ENCODE measurements at regions not wholly inside any gene's neighbourhood (a gene's known extent, or its start where the extent isn't known, plus 50 kb on each side); places are given as distances from the start of the nearest gene placed in this dataset.

DNA sequence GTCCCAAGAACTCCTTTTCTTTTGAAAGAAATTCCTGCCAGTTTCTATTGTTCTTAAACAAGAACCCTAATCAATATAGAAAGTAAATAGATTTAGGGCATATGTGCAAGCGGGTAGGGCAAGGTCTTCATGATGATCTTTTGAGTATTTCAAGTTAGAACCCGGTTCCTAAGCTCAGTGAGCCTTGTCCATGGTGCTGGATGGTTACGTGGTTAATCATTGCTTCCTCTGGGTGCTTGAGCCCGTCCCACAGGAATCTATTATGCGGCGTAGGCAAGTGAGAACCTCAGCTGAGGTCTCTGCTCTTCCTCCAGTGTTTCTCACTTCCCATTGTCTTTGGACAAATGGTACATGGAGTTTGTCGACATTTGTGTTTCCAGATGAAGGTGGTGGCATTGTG lies 580.8 kb upstream of the EEF2KMT start:
- Histone ChIP-seq H3K36me3 (ENCODE audit: control insufficient read depth, insufficient read depth, low read length) (no peaks in the 10 kb centered on the region), H3K4me3 (ENCODE audit: low read depth, low read length) (no peak overlapping the region), H3K27me3 (ENCODE audit: control insufficient read depth, insufficient read depth, low read length) (no peaks in the 10 kb centered on the region)
- no peak for TF ChIP-seq CTCF (IDR thresholded peaks at IDR 0.05; ENCODE audit: insufficient read depth, low read depth, low read length)
- ChIA-PET POLR2A (no interaction called here), CTCF (no interaction called here)
- no peak for DNase-seq (ENCODE audit: low read depth)

DNA sequence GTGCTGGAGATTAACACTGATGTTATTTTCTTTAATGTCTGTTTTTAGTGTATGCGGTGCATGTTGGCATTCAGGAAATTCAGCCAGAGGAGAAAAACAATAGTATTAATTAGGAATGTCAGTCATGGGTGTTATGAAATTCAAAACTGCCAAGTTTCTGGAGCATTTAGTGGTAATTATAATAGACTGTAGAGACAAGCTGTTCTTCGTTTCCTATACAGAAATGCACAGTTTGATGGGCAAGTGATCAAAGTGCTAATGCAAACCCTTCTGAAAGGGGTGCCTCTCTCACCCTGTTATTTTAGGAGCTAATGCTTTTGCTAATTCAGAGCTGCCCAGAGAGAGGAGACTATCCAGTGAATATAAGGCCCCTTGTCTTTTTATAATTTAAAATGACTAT lies 573.8 kb upstream of the EEF2KMT start:
- no peak for TF ChIP-seq CTCF (IDR thresholded peaks at IDR 0.05; ENCODE audit: insufficient read depth, low read depth, low read length)
- Histone ChIP-seq H3K27me3 (ENCODE audit: control insufficient read depth, insufficient read depth, low read length) (no peaks in the 10 kb centered on the region), H3K36me3 (ENCODE audit: control insufficient read depth, insufficient read depth, low read length) (no peaks in the 10 kb centered on the region), H3K4me3 (ENCODE audit: low read depth, low read length) (no peak overlapping the region)
- DNase-seq (ENCODE audit: low read depth) = no peak
- ChIA-PET CTCF (no interaction called here), POLR2A (no interaction called here)

DNA sequence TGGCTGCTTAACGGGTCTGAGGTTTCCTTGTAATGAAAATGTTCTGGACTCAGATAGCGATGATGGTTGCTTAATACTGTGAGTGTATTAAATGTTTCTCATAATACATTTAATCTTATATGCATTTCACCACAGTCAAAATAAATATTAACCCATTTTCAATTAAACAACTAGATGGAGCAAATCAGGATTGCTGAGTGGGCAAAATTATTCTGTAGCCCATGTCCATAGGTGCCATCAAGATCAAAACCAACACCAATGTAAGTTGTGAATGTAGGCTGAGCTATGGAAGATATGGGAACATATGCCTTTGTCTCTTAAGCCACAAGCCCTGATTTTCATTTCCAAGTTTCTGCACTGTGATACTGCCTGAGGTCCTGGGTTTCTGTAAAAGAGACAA lies 572.6 kb upstream of the EEF2KMT start:
- no peak for DNase-seq (ENCODE audit: low read depth)
- Histone ChIP-seq H3K4me3 (ENCODE audit: low read depth, low read length) (no peak overlapping the region), H3K27me3 (ENCODE audit: control insufficient read depth, insufficient read depth, low read length) (no peaks in the 10 kb centered on the region), H3K36me3 (ENCODE audit: control insufficient read depth, insufficient read depth, low read length) (no peaks in the 10 kb centered on the region)
- CTCF ChIA-PET = no interaction called here
- POLR2A ChIA-PET = no interaction called here
- no peak for TF ChIP-seq CTCF (IDR thresholded peaks at IDR 0.05; ENCODE audit: insufficient read depth, low read depth, low read length)

DNA sequence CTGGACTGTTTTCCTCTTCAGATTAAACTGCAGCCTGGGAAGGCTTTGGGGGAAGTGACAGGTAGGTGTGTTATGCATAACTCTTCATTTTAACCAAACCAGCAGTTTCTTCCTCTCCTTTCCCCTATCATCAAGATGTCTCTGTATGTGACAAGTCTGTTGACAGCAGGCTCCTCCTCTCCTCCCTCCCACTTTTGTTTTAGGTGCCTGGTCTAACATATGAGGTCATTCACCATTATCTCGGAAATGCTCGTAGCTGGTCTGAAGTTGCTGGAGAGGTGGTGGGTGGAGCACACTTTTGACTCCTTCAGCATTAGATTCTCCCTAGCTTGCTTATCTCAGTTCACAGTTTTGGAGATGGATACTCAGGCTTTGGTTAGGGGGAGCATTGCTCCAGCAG lies 571.0 kb upstream of the EEF2KMT start:
- no peaks in the 10 kb centered on the region for H3K27me3 ChIP-seq (ENCODE audit: control insufficient read depth, insufficient read depth, low read length)
- CTCF ChIA-PET = no interaction called here
- no peaks in the 10 kb centered on the region for H3K36me3 ChIP-seq (ENCODE audit: control insufficient read depth, insufficient read depth, low read length)
- DNase-seq (ENCODE audit: low read depth) = no peak
- TF ChIP-seq CTCF (IDR thresholded peaks at IDR 0.05; ENCODE audit: insufficient read depth, low read depth, low read length) = no peak
- H3K4me3 ChIP-seq (ENCODE audit: low read depth, low read length) = no peak overlapping the region
- POLR2A ChIA-PET = no interaction called here

DNA sequence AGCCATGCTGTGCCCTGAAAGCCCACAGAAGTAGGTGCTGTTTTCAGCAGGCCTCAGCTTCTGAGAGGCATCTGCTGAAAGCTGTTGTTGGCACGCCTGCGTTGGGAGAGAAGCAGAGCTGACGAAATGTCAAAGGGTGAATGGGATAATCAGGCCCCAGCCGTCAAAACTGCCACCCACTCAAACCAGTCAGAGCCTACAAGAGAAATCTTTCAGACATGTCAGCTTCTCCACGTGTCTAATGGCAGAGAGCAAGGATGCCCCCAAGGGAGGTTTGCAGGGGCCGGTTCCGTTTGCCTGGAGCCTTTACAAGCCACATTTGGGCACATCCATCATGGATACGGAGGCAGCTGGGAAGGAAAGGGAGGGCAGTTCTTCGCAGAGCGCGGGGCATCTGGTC lies 568.2 kb upstream of the EEF2KMT start:
- no peak for DNase-seq (ENCODE audit: low read depth)
- Histone ChIP-seq H3K36me3 (ENCODE audit: control insufficient read depth, insufficient read depth, low read length) (no peaks in the 10 kb centered on the region), H3K4me3 (ENCODE audit: low read depth, low read length) (no peak overlapping the region), H3K27me3 (ENCODE audit: control insufficient read depth, insufficient read depth, low read length) (no peaks in the 10 kb centered on the region)
- TF ChIP-seq CTCF (IDR thresholded peaks at IDR 0.05; ENCODE audit: insufficient read depth, low read depth, low read length) = no peak
- CTCF ChIA-PET = no interaction called here
- POLR2A ChIA-PET = no interaction called here
